C4-2B (cell line): ENCODE measurements at regions not wholly inside any gene's neighbourhood (a gene's known extent, or its start where the extent isn't known, plus 50 kb on each side); places are given as distances from the start of the nearest gene placed in this dataset.

Experiments
- CTCF ChIP-seq: fragments of 450-650 bp; conservative IDR thresholded peaks from 2 replicates; pipeline ENCODE4 v1.5.1; 2017; ENCODE audit warnings: mild to moderate bottlenecking
- ZFX ChIP-seq: fragments of 450-650 bp; IDR thresholded peaks from 2 replicates; pipeline ENCODE4 v1.6.1; 2017

GRCh38 chr12:102331419-102331818 lies 133.8 kb upstream of the PMCH start:
- TF ChIP-seq CTCF (no peak), ZFX (no peak)
